ENCODE measurements at regions not wholly inside any gene's neighbourhood (a gene's known extent, or its start where the extent isn't known, plus 50 kb on each side); places are given as distances from the start of the nearest gene placed in this dataset.

GRCh38 chr2:236404346-236404745 is 140.1 kb upstream of the ASB18 start:
- BruUV-seq (replicated peaks) = no TSS peak
- no peak for TF ChIP-seq CTCF (IDR thresholded peaks at IDR 0.05; ENCODE audit: unreplicated experiment)
- Mint-ChIP-seq H3K36me3 (ENCODE audit: insufficient read depth, unreplicated experiment) (no peaks in the 10 kb centered on the region), H3K4me1 (ENCODE audit: low read depth, unreplicated experiment) (no peaks in the 10 kb centered on the region), H3K27me3 (ENCODE audit: unreplicated experiment) (peaks cover 85% of the 10 kb centered on the region), H3K4me3 (ENCODE audit: low read depth, unreplicated experiment) (no peak overlapping the region), H3K9me3 (ENCODE audit: low read depth, unreplicated experiment) (no peaks in the 10 kb centered on the region), H3K27ac (ENCODE audit: unreplicated experiment) (no peak overlapping the region)
- intact Hi-C loops (cut with micrococcal nuclease; ENCODE audit: unreplicated experiment) = no loop called here
- DNase-seq = no peak
- CTCF ChIA-PET = no interaction called here

GRCh38 chr2:236405357-236405756 is 141.2 kb upstream of the ASB18 start:
- Mint-ChIP-seq H3K27ac (ENCODE audit: unreplicated experiment) (no peak overlapping the region), H3K36me3 (ENCODE audit: insufficient read depth, unreplicated experiment) (no peaks in the 10 kb centered on the region), H3K4me1 (ENCODE audit: low read depth, unreplicated experiment) (no peaks in the 10 kb centered on the region), H3K9me3 (ENCODE audit: low read depth, unreplicated experiment) (no peaks in the 10 kb centered on the region), H3K27me3 (ENCODE audit: unreplicated experiment) (peaks cover 77% of the 10 kb centered on the region), H3K4me3 (ENCODE audit: low read depth, unreplicated experiment) (no peak overlapping the region)
- no TSS peak for BruUV-seq (replicated peaks)
- DNase-seq = no peak
- TF ChIP-seq CTCF (IDR thresholded peaks at IDR 0.05; ENCODE audit: unreplicated experiment) = no peak
- intact Hi-C loops (cut with micrococcal nuclease; ENCODE audit: unreplicated experiment) = no loop called here
- CTCF ChIA-PET = no interaction called here

GRCh38 chr2:236408090-236408489 is 143.9 kb upstream of the ASB18 start:
- H3K27ac Mint-ChIP-seq (ENCODE audit: unreplicated experiment) = no peak overlapping the region
- H3K4me1 Mint-ChIP-seq (ENCODE audit: low read depth, unreplicated experiment) = no peaks in the 10 kb centered on the region
- DNase-seq = no peak
- no peak for TF ChIP-seq CTCF (IDR thresholded peaks at IDR 0.05; ENCODE audit: unreplicated experiment)
- peaks cover 65% of the 10 kb centered on the region for H3K27me3 Mint-ChIP-seq (ENCODE audit: unreplicated experiment)
- intact Hi-C loops (cut with micrococcal nuclease; ENCODE audit: unreplicated experiment) = no loop called here
- H3K4me3 Mint-ChIP-seq (ENCODE audit: low read depth, unreplicated experiment) = no peak overlapping the region
- H3K9me3 Mint-ChIP-seq (ENCODE audit: low read depth, unreplicated experiment) = peaks cover 4% of the 10 kb centered on the region
- BruUV-seq (replicated peaks) = no TSS peak
- no peaks in the 10 kb centered on the region for H3K36me3 Mint-ChIP-seq (ENCODE audit: insufficient read depth, unreplicated experiment)
- CTCF ChIA-PET = no interaction called here

GRCh38 chr2:236408786-236409185 is 144.6 kb upstream of the ASB18 start:
- Mint-ChIP-seq H3K4me1 (ENCODE audit: low read depth, unreplicated experiment) (no peaks in the 10 kb centered on the region), H3K9me3 (ENCODE audit: low read depth, unreplicated experiment) (peaks cover 4% of the 10 kb centered on the region), H3K36me3 (ENCODE audit: insufficient read depth, unreplicated experiment) (no peaks in the 10 kb centered on the region), H3K4me3 (ENCODE audit: low read depth, unreplicated experiment) (no peak overlapping the region), H3K27ac (ENCODE audit: unreplicated experiment) (no peak overlapping the region), H3K27me3 (ENCODE audit: unreplicated experiment) (peaks cover 65% of the 10 kb centered on the region)
- intact Hi-C loops (cut with micrococcal nuclease; ENCODE audit: unreplicated experiment) = no loop called here
- BruUV-seq (replicated peaks) = no TSS peak
- TF ChIP-seq CTCF (IDR thresholded peaks at IDR 0.05; ENCODE audit: unreplicated experiment) = no peak
- CTCF ChIA-PET = no interaction called here
- DNase-seq = no peak

Measured in Calu3 (cell line).